Smooth muscle cell (in vitro differentiated cells): ENCODE measurements at regions not wholly inside any gene's neighbourhood (a gene's known extent, or its start where the extent isn't known, plus 50 kb on each side); places are given as distances from the start of the nearest gene placed in this dataset.

ENCODE experiments used
- DNase-seq: peaks from one replicate; lab custom pipeline; 2025; ENCODE audit not compliant: unreplicated experiment; lab: John Stamatoyannopoulos, UW
- H2AFZ ChIP-seq: fragments of 200-600 bp; sonication (generic); 2 replicates; pipeline ENCODE4 v1.6.0; 2016; ENCODE audit warnings: antibody characterized with exemption, low read depth, mild to moderate bottlenecking
- H3F3A ChIP-seq: fragments of 200-600 bp; sonication (generic); 2 replicates; pipeline ENCODE4 v1.6.0; 2017; ENCODE audit warnings: antibody characterized with exemption, low read depth
- H3K27ac ChIP-seq: fragments of 200-600 bp; sonication (generic); 2 replicates; pipeline ENCODE4 v1.5.1; 2016; ENCODE audit warnings: low read depth, mild to moderate bottlenecking
- H3K27me3 ChIP-seq: fragments of 200-600 bp; sonication (generic); 2 replicates; pipeline ENCODE4 v1.6.1; 2016; ENCODE audit warnings: low read depth, mild to moderate bottlenecking
- H3K36me3 ChIP-seq: fragments of 200-600 bp; sonication (generic); 2 replicates; pipeline ENCODE4 v1.5.1; 2016; ENCODE audit warnings: low read depth
- H3K4me1 ChIP-seq: fragments of 200-600 bp; sonication (generic); 2 replicates; pipeline ENCODE4 v1.5.1; 2016; ENCODE audit warnings: low read depth
- H3K4me2 ChIP-seq: fragments of 200-600 bp; sonication (generic); 2 replicates; pipeline ENCODE4 v1.6.0; 2016; ENCODE audit warnings: mild to moderate bottlenecking
- H3K4me3 ChIP-seq: fragments of 200-600 bp; sonication (generic); 2 replicates; pipeline ENCODE4 v1.5.1; 2016; ENCODE audit warnings: mild to moderate bottlenecking
- H3K79me2 ChIP-seq: fragments of 200-600 bp; sonication (generic); 2 replicates; pipeline ENCODE4 v1.6.0; 2016; ENCODE audit warnings: low read depth, mild to moderate bottlenecking
- H3K9ac ChIP-seq: fragments of 200-600 bp; sonication (generic); 2 replicates; pipeline ENCODE4 v1.6.0; 2016; ENCODE audit warnings: low read depth
- H3K9me3 ChIP-seq: fragments of 200-600 bp; sonication (generic); replicated peaks from 2 replicates; pipeline ENCODE4 v1.5.1; 2016; ENCODE audit warnings: low read depth
- H4K20me1 ChIP-seq: fragments of 200-600 bp; sonication (generic); 2 replicates; pipeline ENCODE4 v1.6.0; 2016; ENCODE audit warnings: low read depth
- WGBS: methylation state at CpG from one replicate; pipeline ENCODE4 v1.1.7; 2016; ENCODE audit warnings: low lambda C conversion rate; 5-methylcytosine and 5-hydroxymethylcytosine counted together
- TF ChIP-seq, protein P1 (sequence below): fragments of 200-600 bp; sonication (generic); IDR thresholded peaks from 2 replicates; pipeline ENCODE4 v1.5.1; 2017; ENCODE audit warnings: borderline replicate concordance, mild to moderate bottlenecking, antibody characterized with exemption; ENCODE audit not compliant: insufficient read depth, poor library complexity, severe bottlenecking

DNA sequence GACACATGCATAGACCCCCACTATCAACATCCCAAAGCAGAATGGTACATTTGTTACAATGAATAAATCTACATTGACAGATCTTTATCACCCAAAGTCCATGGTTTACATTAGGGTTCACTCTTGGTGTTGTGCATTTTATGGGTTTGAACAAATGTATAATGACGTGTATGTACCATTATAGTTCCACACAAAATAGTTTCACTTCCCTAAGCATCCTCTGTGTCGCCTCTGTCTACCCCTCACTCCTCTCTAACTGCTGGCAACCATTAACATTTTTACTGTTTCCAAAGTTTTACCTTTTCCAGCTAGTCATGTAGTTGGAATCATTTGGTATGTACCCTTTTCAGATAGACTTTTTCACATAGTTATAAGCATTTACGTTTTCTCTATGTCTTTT is 69.5 kb upstream of the LMO3 start:
- H2AFZ ChIP-seq, result no peak overlapping the region
- H3K9me3 ChIP-seq, result no peaks in the 10 kb centered on the region
- no peak overlapping the region for H3K9ac ChIP-seq
- no peak overlapping the region for H3K27ac ChIP-seq
- no peak for DNase-seq
- H3K27me3 ChIP-seq, result no peaks in the 10 kb centered on the region
- peaks cover 4% of the 10 kb centered on the region for H3K4me1 ChIP-seq
- 52% methylated on average over 3 of the region's 3 CpGs for WGBS
- no peak overlapping the region for H3K4me3 ChIP-seq
- H3K79me2 ChIP-seq, result no peaks in the 10 kb centered on the region
- H3K36me3 ChIP-seq, result no peaks in the 10 kb centered on the region
- H3F3A ChIP-seq, result no peaks in the 10 kb centered on the region
- no peaks in the 10 kb centered on the region for H4K20me1 ChIP-seq
- TF ChIP-seq, protein P1, sequence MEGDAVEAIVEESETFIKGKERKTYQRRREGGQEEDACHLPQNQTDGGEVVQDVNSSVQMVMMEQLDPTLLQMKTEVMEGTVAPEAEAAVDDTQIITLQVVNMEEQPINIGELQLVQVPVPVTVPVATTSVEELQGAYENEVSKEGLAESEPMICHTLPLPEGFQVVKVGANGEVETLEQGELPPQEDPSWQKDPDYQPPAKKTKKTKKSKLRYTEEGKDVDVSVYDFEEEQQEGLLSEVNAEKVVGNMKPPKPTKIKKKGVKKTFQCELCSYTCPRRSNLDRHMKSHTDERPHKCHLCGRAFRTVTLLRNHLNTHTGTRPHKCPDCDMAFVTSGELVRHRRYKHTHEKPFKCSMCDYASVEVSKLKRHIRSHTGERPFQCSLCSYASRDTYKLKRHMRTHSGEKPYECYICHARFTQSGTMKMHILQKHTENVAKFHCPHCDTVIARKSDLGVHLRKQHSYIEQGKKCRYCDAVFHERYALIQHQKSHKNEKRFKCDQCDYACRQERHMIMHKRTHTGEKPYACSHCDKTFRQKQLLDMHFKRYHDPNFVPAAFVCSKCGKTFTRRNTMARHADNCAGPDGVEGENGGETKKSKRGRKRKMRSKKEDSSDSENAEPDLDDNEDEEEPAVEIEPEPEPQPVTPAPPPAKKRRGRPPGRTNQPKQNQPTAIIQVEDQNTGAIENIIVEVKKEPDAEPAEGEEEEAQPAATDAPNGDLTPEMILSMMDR, result no peak
- H3K4me2 ChIP-seq, result no peak overlapping the region

GRCh38 chr12:16674885-16675284 is 68.9 kb upstream of the LMO3 start:
- Histone ChIP-seq H4K20me1 (no peaks in the 10 kb centered on the region), H3K9me3 (no peaks in the 10 kb centered on the region), H2AFZ (no peak overlapping the region), H3K27ac (no peak overlapping the region), H3F3A (no peaks in the 10 kb centered on the region), H3K79me2 (no peaks in the 10 kb centered on the region), H3K4me1 (no peaks in the 10 kb centered on the region), H3K36me3 (no peaks in the 10 kb centered on the region), H3K4me3 (no peak overlapping the region), H3K9ac (no peak overlapping the region), H3K4me2 (no peak overlapping the region), H3K27me3 (no peaks in the 10 kb centered on the region)
- DNase-seq, result no peak
- WGBS, result 61% methylated on average over 2 of the region's 2 CpGs
- TF ChIP-seq, protein P1, result no peak

DNA sequence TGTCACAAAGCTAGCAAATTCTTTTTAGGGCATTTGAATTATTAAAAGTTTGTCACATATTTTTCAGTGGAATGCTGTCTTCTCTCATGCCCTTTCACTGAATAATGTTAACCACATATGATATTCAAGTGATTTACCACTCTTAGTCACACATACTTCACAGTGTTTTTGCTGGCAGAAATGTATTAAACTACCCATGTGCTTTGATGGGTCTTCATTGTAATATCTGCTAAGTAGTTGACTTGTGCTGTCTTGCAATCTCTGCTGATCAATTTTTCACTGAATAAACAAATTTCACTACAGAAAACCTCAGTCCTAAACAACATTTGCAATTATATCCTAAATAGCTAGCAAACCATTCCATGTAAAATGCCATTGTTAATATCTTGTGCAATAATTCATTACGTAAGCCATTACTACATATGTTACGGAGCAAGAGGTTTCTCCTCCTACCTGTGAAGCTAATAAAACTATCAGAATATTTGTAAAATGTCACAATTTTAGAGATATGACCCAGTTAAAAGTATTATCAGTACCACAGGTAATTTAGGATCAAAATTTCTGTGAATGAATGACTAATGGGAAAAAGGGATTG is 64.6 kb upstream of the LMO3 start:
- Histone ChIP-seq H3K27ac (no peak overlapping the region), H2AFZ (no peak overlapping the region), H3K9me3 (no peaks in the 10 kb centered on the region), H3K9ac (no peak overlapping the region), H3K4me1 (no peaks in the 10 kb centered on the region), H3K36me3 (no peaks in the 10 kb centered on the region), H3K4me3 (no peak overlapping the region), H3K79me2 (no peaks in the 10 kb centered on the region), H3K27me3 (peaks cover 11% of the 10 kb centered on the region), H3F3A (no peaks in the 10 kb centered on the region), H4K20me1 (no peaks in the 10 kb centered on the region), H3K4me2 (no peak overlapping the region)
- DNase-seq, result no peak
- WGBS, result 97% methylated on average over 2 of the region's 2 CpGs
- TF ChIP-seq, protein P1, result no peak

- no peak overlapping the region for H3K9ac ChIP-seq
- H3K4me3 ChIP-seq, result no peak overlapping the region
- peaks cover 11% of the 10 kb centered on the region for H3K27me3 ChIP-seq
- H3K4me2 ChIP-seq, result no peak overlapping the region
- 77% methylated on average over 1 of the region's 1 CpG for WGBS
- no peak overlapping the region for H2AFZ ChIP-seq
- H3K79me2 ChIP-seq, result no peaks in the 10 kb centered on the region
- no peak for DNase-seq
- TF ChIP-seq, protein P1, result no peak
- H3K27ac ChIP-seq, result no peak overlapping the region
- no peaks in the 10 kb centered on the region for H3K9me3 ChIP-seq
- no peaks in the 10 kb centered on the region for H3F3A ChIP-seq
- H4K20me1 ChIP-seq, result no peaks in the 10 kb centered on the region
- H3K36me3 ChIP-seq, result no peaks in the 10 kb centered on the region
- no peaks in the 10 kb centered on the region for H3K4me1 ChIP-seq
Measured at GRCh38 chr12:16669756-16670155, 63.8 kb upstream of the LMO3 start.
